Panc1 (cell line): ENCODE measurements at regions not wholly inside any gene's neighbourhood (a gene's known extent, or its start where the extent isn't known, plus 50 kb on each side); places are given as distances from the start of the nearest gene placed in this dataset.

Source experiments
- ATAC-seq: fragments of 200-7000 bp; cut with Tn5 transposase; 2 replicates; pipeline ENCODE4 v1.9.1; 2020; ENCODE audit warnings: mild to moderate bottlenecking, moderate library complexity
- BruUV-seq: library from RNA; stranded (reverse); fragments of 400-500 nt; replicated peaks from 2 replicates; lab custom pipeline; 2021; lab: Mats Ljungman, UMichigan
- CTCF ChIA-PET: fragments of 300-600 bp; sonication (Branson Sonifier 250); formaldehyde crosslinking; loops from one replicate; lab custom pipeline; 2022; ENCODE audit warnings: antibody characterized with exemption; lab: Charles Lee
- POLR2A ChIA-PET: fragments of 300-600 bp; sonication (Branson Sonifier 250); formaldehyde crosslinking; loops from one replicate; lab custom pipeline; 2022; ENCODE audit warnings: antibody characterized with exemption; lab: Charles Lee
- DNase-seq: peaks from one replicate; pipeline ENCODE4 v3.0.0-alpha.2; 2010; ENCODE audit warnings: low read depth, low spot score
- H3K27ac ChIP-seq: 2 replicates; pipeline ENCODE4 v1.5.1; 2011; ENCODE audit warnings: mild to moderate bottlenecking, low read length, inconsistent platforms
- H3K27me3 ChIP-seq: fragments of 200-500 bp; sonication (Bioruptor generic); 2 replicates; pipeline ENCODE4 v1.6.0; 2014; ENCODE audit warnings: low read length, inconsistent platforms; ENCODE audit not compliant: control insufficient read depth, insufficient read depth
- H3K36me3 ChIP-seq: fragments of 200-500 bp; sonication (Bioruptor generic); 2 replicates; pipeline ENCODE4 v1.5.1; 2014; ENCODE audit warnings: inconsistent platforms, mild to moderate bottlenecking, low read length, moderate library complexity; ENCODE audit not compliant: control insufficient read depth, insufficient read depth
- H3K4me1 ChIP-seq: 2 replicates; pipeline ENCODE4 v1.5.1; 2011; ENCODE audit warnings: inconsistent platforms, mild to moderate bottlenecking, low read length, moderate library complexity; ENCODE audit not compliant: control insufficient read depth, insufficient read depth
- H3K4me3 ChIP-seq, 2 experiments: 2 replicates each; pipeline ENCODE4 v1.5.1; 2011 to 2012; ENCODE audit warnings: low read depth in 2 of 2, low read length in 2 of 2, mild to moderate bottlenecking in 2 of 2, inconsistent platforms in 1 of 2, moderate library complexity in 1 of 2
- H3K9me3 ChIP-seq: fragments of 200-500 bp; sonication (Bioruptor generic); 2 replicates; pipeline ENCODE4 v1.5.1; 2014; ENCODE audit warnings: low read depth, mild to moderate bottlenecking, inconsistent platforms, low read length, moderate library complexity; ENCODE audit not compliant: control insufficient read depth, insufficient read depth
- POLR2AphosphoS5 ChIP-seq: IDR thresholded peaks from 2 replicates; pipeline ENCODE4 v1.6.1; 2012; ENCODE audit warnings: mild to moderate bottlenecking, low read depth, low read length, moderate library complexity
- SIN3A ChIP-seq: IDR thresholded peaks from 2 replicates; pipeline ENCODE4 v1.6.1; 2012; ENCODE audit warnings: low read depth, mild to moderate bottlenecking, low read length, moderate library complexity, borderline replicate concordance; ENCODE audit not compliant: insufficient read depth
- TCF7L2 ChIP-seq: IDR thresholded peaks from 2 replicates; pipeline ENCODE4 v1.6.1; 2011; ENCODE audit warnings: mild to moderate bottlenecking, low read depth, low read length, inconsistent platforms
- in situ Hi-C: cut with HindIII; loops from 2 replicates; pipeline ENCODE4 v1.10.0; 2016; ENCODE audit warnings: low sequenced_read_pairs, low pct_unique_long_range_greater_than_20kb
- intact Hi-C: fragments of 100-400 bp; cut with micrococcal nuclease; formaldehyde crosslinking; loops from one replicate; pipeline ENCODE4 v1.10.0; 2022; ENCODE audit not compliant: unreplicated experiment
- TF ChIP-seq, protein P1 (sequence below): fragments of 450-650 bp; IDR thresholded peaks from 2 replicates; pipeline ENCODE4 v1.5.1; 2017; ENCODE audit warnings: mild to moderate bottlenecking
- TF ChIP-seq, protein P2 (sequence below), 2 experiments: IDR thresholded peaks; 2 replicates each; pipeline ENCODE4 v1.6.1; 2011 to 2012; ENCODE audit warnings: low read depth in 2 of 2, control low read depth in 1 of 2, low read length in 1 of 2, mild to moderate bottlenecking in 1 of 2, moderate library complexity in 1 of 2; ENCODE audit not compliant: insufficient read depth in 1 of 2

DNA sequence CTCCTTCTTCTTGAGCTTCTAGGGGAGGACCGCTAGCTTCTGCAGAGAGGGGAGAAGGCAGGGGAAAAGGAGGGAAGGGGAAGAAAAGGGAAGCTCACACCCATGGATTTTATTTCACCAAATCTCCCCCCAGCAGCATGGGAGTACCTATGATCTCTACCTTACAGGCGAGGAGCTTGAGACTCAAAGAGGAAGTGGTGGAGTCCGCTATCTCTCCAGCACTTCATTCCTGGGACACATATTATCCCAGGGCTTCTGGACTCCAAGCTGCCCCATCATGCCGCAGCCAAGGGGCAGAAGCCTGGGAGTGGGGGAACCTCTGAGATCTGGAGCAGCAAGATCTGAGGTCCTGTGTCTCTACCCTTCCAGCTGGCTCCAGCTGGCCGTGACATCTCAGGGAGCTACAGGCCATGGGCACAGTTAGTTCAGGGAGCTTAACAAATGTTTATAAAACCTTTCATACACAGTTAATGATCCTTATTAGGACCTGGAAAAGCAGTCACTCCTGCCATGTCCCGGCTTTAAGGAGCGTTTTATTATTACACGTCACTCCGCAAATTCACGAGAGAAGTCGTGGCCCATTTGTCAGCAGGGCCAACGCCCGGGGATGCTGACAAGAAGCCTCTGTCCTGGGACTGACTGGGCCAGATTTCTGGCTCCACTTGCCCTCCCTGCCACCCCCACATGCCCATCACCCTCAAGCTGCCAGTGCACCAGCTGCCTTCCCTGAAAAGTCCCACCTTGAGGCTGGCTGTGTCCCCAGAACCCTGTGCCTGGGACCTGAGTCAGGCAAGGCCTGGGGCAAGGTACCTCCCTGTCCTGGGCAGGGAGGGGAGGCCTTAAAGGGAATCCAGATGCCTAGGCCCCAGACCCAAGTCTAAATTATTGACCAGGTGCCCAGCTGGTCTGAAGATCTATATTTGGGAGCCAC, 132.1 kb upstream of the ZMIZ1 start:
- H3K4me3 ChIP-seq: no peak overlapping the region
- no peaks in the 10 kb centered on the region for H3K4me1 ChIP-seq
- TF ChIP-seq SIN3A (no peak), POLR2AphosphoS5 (no peak), TCF7L2 (no peak)
- TF ChIP-seq, protein P1, sequence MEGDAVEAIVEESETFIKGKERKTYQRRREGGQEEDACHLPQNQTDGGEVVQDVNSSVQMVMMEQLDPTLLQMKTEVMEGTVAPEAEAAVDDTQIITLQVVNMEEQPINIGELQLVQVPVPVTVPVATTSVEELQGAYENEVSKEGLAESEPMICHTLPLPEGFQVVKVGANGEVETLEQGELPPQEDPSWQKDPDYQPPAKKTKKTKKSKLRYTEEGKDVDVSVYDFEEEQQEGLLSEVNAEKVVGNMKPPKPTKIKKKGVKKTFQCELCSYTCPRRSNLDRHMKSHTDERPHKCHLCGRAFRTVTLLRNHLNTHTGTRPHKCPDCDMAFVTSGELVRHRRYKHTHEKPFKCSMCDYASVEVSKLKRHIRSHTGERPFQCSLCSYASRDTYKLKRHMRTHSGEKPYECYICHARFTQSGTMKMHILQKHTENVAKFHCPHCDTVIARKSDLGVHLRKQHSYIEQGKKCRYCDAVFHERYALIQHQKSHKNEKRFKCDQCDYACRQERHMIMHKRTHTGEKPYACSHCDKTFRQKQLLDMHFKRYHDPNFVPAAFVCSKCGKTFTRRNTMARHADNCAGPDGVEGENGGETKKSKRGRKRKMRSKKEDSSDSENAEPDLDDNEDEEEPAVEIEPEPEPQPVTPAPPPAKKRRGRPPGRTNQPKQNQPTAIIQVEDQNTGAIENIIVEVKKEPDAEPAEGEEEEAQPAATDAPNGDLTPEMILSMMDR: no peak
- TF ChIP-seq, protein P2, sequence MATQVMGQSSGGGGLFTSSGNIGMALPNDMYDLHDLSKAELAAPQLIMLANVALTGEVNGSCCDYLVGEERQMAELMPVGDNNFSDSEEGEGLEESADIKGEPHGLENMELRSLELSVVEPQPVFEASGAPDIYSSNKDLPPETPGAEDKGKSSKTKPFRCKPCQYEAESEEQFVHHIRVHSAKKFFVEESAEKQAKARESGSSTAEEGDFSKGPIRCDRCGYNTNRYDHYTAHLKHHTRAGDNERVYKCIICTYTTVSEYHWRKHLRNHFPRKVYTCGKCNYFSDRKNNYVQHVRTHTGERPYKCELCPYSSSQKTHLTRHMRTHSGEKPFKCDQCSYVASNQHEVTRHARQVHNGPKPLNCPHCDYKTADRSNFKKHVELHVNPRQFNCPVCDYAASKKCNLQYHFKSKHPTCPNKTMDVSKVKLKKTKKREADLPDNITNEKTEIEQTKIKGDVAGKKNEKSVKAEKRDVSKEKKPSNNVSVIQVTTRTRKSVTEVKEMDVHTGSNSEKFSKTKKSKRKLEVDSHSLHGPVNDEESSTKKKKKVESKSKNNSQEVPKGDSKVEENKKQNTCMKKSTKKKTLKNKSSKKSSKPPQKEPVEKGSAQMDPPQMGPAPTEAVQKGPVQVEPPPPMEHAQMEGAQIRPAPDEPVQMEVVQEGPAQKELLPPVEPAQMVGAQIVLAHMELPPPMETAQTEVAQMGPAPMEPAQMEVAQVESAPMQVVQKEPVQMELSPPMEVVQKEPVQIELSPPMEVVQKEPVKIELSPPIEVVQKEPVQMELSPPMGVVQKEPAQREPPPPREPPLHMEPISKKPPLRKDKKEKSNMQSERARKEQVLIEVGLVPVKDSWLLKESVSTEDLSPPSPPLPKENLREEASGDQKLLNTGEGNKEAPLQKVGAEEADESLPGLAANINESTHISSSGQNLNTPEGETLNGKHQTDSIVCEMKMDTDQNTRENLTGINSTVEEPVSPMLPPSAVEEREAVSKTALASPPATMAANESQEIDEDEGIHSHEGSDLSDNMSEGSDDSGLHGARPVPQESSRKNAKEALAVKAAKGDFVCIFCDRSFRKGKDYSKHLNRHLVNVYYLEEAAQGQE (IDR thresholded peaks at IDR 0.05; ENCODE audit: insufficient read depth in 1 of 2, low read depth in 2 of 2, low read length in 1 of 2): no peak
- ChIA-PET CTCF (no interaction called here), POLR2A (no interaction called here)
- DNase-seq: no peak
- H3K27me3 ChIP-seq: no peaks in the 10 kb centered on the region
- H3K36me3 ChIP-seq: no peaks in the 10 kb centered on the region
- intact Hi-C loops (no loop called here), in situ Hi-C loops (no loop called here)
- no peak for ATAC-seq
- H3K27ac ChIP-seq: no peak overlapping the region
- no TSS peak for BruUV-seq
- H3K9me3 ChIP-seq: no peaks in the 10 kb centered on the region

DNA sequence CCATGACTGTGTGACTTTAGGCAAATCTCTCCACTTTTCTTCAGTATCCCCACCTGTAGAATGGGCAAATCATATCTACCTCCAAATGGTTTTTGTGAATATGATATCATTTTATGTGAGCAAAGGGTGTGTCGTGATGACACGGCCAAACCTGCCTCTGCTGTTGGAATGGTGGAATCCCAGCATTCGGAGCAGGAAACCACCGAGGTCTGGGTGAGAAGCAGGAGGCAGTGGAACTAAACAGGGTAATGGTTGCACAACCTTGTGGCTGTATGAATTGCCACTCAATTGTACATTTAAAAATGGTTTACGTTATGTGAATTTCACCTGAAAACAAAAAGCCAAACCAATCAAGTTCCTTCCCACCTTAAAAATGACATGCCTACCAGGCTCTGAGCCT, 131.4 kb upstream of the ZMIZ1 start:
- ChIA-PET CTCF (no interaction called here), POLR2A (no interaction called here)
- Histone ChIP-seq H3K4me1 (no peaks in the 10 kb centered on the region), H3K9me3 (peaks cover under 1% of the 10 kb centered on the region; the same call in 1 of the 2 replicates), H3K36me3 (no peaks in the 10 kb centered on the region), H3K27me3 (no peaks in the 10 kb centered on the region), H3K4me3 (no peak overlapping the region), H3K27ac (no peak overlapping the region)
- no peak for DNase-seq
- TF ChIP-seq TCF7L2 (no peak), SIN3A (no peak), POLR2AphosphoS5 (no peak)
- TF ChIP-seq, protein P2 (IDR thresholded peaks at IDR 0.05; ENCODE audit: insufficient read depth in 1 of 2, low read depth in 2 of 2, low read length in 1 of 2): no peak
- TF ChIP-seq, protein P1: no peak
- in situ Hi-C loops (no loop called here), intact Hi-C loops (no loop called here)
- no TSS peak for BruUV-seq
- ATAC-seq: no peak
